GM19397 (cell line): ENCODE measurements at regions not wholly inside any gene's neighbourhood (a gene's known extent, or its start where the extent isn't known, plus 50 kb on each side); places are given as distances from the start of the nearest gene placed in this dataset.

Source experiments
- ATAC-seq: cut with Tn5 transposase; IDR thresholded peaks from one replicate; pipeline ENCODE4 v1.9.1; 2021; ENCODE audit warnings: mild to moderate bottlenecking, moderate library complexity; ENCODE audit not compliant: unreplicated experiment

GRCh38 chr4:14218641-14219040 is 591.1 kb upstream of the BOD1L1 start:
- no peak for ATAC-seq

- no peak for ATAC-seq
These were observed 593.7 kb upstream of the BOD1L1 start for GRCh38 chr4:14221176-14221575.

- no peak for ATAC-seq
These were observed 595.0 kb upstream of the BOD1L1 start for GRCh38 chr4:14222377-14223029.

GRCh38 chr4:14223461-14223860 is 595.9 kb upstream of the BOD1L1 start:
- ATAC-seq: no peak

GRCh38 chr4:14225688-14226207 is 598.2 kb upstream of the BOD1L1 start:
- ATAC-seq: no peak

GRCh38 chr4:14233126-14233525 is 605.6 kb upstream of the BOD1L1 start:
- no peak for ATAC-seq

GRCh38 chr4:14234307-14234706 is 606.8 kb upstream of the BOD1L1 start:
- ATAC-seq: no peak

GRCh38 chr4:14236359-14236758 is 608.8 kb upstream of the BOD1L1 start:
- ATAC-seq: no peak

- ATAC-seq: no peak
These were observed 610.4 kb upstream of the BOD1L1 start for GRCh38 chr4:14237911-14238310.

- ATAC-seq: no peak
These were observed 614.0 kb upstream of the BOD1L1 start for GRCh38 chr4:14241574-14241973.

- ATAC-seq: no peak
These were observed 620.2 kb upstream of the BOD1L1 start for GRCh38 chr4:14247767-14248166.

GRCh38 chr4:14249226-14249625 is 621.7 kb upstream of the BOD1L1 start:
- no peak for ATAC-seq

GRCh38 chr4:14254252-14254651 is 626.7 kb upstream of the BOD1L1 start:
- no peak for ATAC-seq

- ATAC-seq: no peak
These were observed 627.4 kb upstream of the BOD1L1 start for GRCh38 chr4:14254926-14255325.

GRCh38 chr4:14257903-14258302 is 630.4 kb upstream of the BOD1L1 start:
- no peak for ATAC-seq

- no peak for ATAC-seq
These were observed 632.4 kb upstream of the BOD1L1 start for GRCh38 chr4:14259936-14260335.

- ATAC-seq: no peak
These were observed 633.1 kb upstream of the BOD1L1 start for GRCh38 chr4:14260591-14260990.

GRCh38 chr4:14262221-14262620 is 634.7 kb upstream of the BOD1L1 start:
- ATAC-seq: no peak

GRCh38 chr4:14264437-14264836 is 636.9 kb upstream of the BOD1L1 start:
- no peak for ATAC-seq

GRCh38 chr4:14265651-14266050 is 638.1 kb upstream of the BOD1L1 start:
- no peak for ATAC-seq

GRCh38 chr4:14267373-14268060 is 640.0 kb upstream of the BOD1L1 start:
- no peak for ATAC-seq

- ATAC-seq: peak; percentile 54
These were observed 642.3 kb upstream of the BOD1L1 start for GRCh38 chr4:14269824-14270223.
